ENCODE measurements at regions not wholly inside any gene's neighbourhood (a gene's known extent, or its start where the extent isn't known, plus 50 kb on each side); places are given as distances from the start of the nearest gene placed in this dataset.

- Histone ChIP-seq H3K4me3 (ENCODE audit: severe bottlenecking) (no peak overlapping the region), H3K9me3 (ENCODE audit: severe bottlenecking) (no peaks in the 10 kb centered on the region), H3K36me3 (ENCODE audit: low read depth) (no peaks in the 10 kb centered on the region), H3K27me3 (ENCODE audit: insufficient read depth, poor library complexity, severe bottlenecking) (no peaks in the 10 kb centered on the region), H3K4me1 (ENCODE audit: insufficient read depth, poor library complexity, severe bottlenecking) (no peaks in the 10 kb centered on the region), H3K27ac (ENCODE audit: poor library complexity, severe bottlenecking) (no peak overlapping the region)
- no peak for ATAC-seq (ENCODE audit: low read depth)
- no peak for TF ChIP-seq CTCF (IDR thresholded peaks at IDR 0.05; ENCODE audit: poor library complexity, severe bottlenecking)
- DNase-seq (ENCODE audit: low spot score), result no peak
Measured at GRCh38 chr2:174691201-174691779, 73.0 kb downstream of the CHRNA1 start.

- Histone ChIP-seq H3K36me3 (ENCODE audit: low read depth) (no peaks in the 10 kb centered on the region), H3K4me1 (ENCODE audit: insufficient read depth, poor library complexity, severe bottlenecking) (no peaks in the 10 kb centered on the region), H3K27ac (ENCODE audit: poor library complexity, severe bottlenecking) (no peak overlapping the region), H3K27me3 (ENCODE audit: insufficient read depth, poor library complexity, severe bottlenecking) (no peaks in the 10 kb centered on the region), H3K4me3 (ENCODE audit: severe bottlenecking) (no peak overlapping the region), H3K9me3 (ENCODE audit: severe bottlenecking) (no peaks in the 10 kb centered on the region)
- no peak for DNase-seq (ENCODE audit: low spot score)
- TF ChIP-seq CTCF (IDR thresholded peaks at IDR 0.05; ENCODE audit: poor library complexity, severe bottlenecking), result no peak
- ATAC-seq (ENCODE audit: low read depth), result no peak
Measured at GRCh38 chr2:174690026-174690425, 74.2 kb downstream of the CHRNA1 start.

DNA sequence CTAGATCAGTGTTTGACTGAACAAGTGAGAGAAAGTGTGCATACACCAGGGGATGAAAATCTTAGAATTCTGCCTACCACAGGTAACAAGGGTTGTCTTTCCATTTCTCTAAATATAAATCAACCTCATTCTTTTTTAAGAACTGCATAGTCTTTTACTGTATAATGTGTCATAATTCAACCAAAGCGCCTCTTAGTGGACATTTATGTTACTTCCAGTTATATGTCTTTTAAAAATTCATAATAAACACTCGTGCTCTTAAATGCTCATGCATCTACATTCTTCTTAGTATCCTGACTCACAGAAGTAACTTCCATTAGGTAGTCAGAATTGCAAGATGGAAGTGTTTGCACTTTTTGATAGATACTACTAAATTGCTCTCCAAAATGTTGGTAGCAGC lies 76.2 kb downstream of the CHRNA1 start:
- Histone ChIP-seq H3K4me3 (ENCODE audit: severe bottlenecking) (no peak overlapping the region), H3K9me3 (ENCODE audit: severe bottlenecking) (no peaks in the 10 kb centered on the region), H3K27me3 (ENCODE audit: insufficient read depth, poor library complexity, severe bottlenecking) (no peaks in the 10 kb centered on the region), H3K36me3 (ENCODE audit: low read depth) (no peaks in the 10 kb centered on the region), H3K27ac (ENCODE audit: poor library complexity, severe bottlenecking) (no peak overlapping the region), H3K4me1 (ENCODE audit: insufficient read depth, poor library complexity, severe bottlenecking) (no peaks in the 10 kb centered on the region)
- TF ChIP-seq CTCF (IDR thresholded peaks at IDR 0.05; ENCODE audit: poor library complexity, severe bottlenecking), result peak; percentile 63
- ATAC-seq (ENCODE audit: low read depth), result no peak
- DNase-seq (ENCODE audit: low spot score), result no peak

DNA sequence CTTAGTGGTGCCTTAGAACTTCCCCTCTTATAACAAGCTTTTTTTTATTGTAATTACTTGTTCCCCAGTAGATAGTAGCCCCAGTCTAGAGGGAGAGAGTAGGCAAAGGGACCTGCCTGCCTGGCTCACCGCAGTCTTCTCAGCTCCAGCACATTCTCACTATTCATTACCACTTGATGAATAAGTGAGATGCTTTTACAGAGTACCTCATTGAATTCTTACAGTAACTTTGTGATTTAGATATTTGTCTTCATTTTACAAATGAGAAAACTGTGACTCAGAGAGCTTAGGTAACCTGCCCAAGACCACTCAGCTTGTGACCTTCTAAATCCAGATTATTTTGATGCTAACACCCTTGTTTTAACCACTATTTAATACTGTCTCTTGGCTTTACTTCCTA lies 77.8 kb downstream of the CHRNA1 start:
- H3K4me3 ChIP-seq (ENCODE audit: severe bottlenecking), result no peak overlapping the region
- no peaks in the 10 kb centered on the region for H3K36me3 ChIP-seq (ENCODE audit: low read depth)
- no peaks in the 10 kb centered on the region for H3K27me3 ChIP-seq (ENCODE audit: insufficient read depth, poor library complexity, severe bottlenecking)
- DNase-seq (ENCODE audit: low spot score), result no peak
- H3K27ac ChIP-seq (ENCODE audit: poor library complexity, severe bottlenecking), result no peak overlapping the region
- no peak for TF ChIP-seq CTCF (IDR thresholded peaks at IDR 0.05; ENCODE audit: poor library complexity, severe bottlenecking)
- no peaks in the 10 kb centered on the region for H3K9me3 ChIP-seq (ENCODE audit: severe bottlenecking)
- no peak for ATAC-seq (ENCODE audit: low read depth)
- no peaks in the 10 kb centered on the region for H3K4me1 ChIP-seq (ENCODE audit: insufficient read depth, poor library complexity, severe bottlenecking)

DNA sequence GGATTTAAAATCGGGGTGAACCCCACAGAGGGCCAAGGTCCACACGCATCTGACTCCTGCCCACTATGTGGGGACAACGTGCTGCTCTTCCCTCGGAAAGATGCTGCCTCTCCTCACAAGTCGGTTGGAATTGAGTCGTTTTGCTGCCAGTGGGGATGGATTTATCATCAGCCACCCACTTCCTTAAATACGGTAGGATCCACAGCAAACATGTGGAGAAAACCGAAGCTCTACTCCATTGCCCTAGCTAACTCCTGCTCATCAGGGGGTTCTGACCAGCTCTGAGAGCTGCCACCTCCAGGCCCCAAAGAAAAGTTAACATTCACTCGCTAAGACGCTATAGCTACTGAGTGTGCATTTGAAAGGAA lies 80.9 kb downstream of the CHRNA1 start:
- H3K9me3 ChIP-seq (ENCODE audit: severe bottlenecking), result no peaks in the 10 kb centered on the region
- no peaks in the 10 kb centered on the region for H3K27me3 ChIP-seq (ENCODE audit: insufficient read depth, poor library complexity, severe bottlenecking)
- H3K4me3 ChIP-seq (ENCODE audit: severe bottlenecking), result peak overlapping the region; percentile 64
- no peak overlapping the region for H3K27ac ChIP-seq (ENCODE audit: poor library complexity, severe bottlenecking)
- DNase-seq (ENCODE audit: low spot score), result no peak
- peaks cover 7% of the 10 kb centered on the region; the same call in 1 of the 2 replicates for H3K36me3 ChIP-seq (ENCODE audit: low read depth)
- peak; percentile 52; the same call in 1 of the 3 replicates for ATAC-seq (ENCODE audit: low read depth)
- peak; percentile 28 for TF ChIP-seq CTCF (IDR thresholded peaks at IDR 0.05; ENCODE audit: poor library complexity, severe bottlenecking)
- H3K4me1 ChIP-seq (ENCODE audit: insufficient read depth, poor library complexity, severe bottlenecking), result no peaks in the 10 kb centered on the region
